Peyer's patch (tissue), 4 donors: ENCODE measurements at regions not wholly inside any gene's neighbourhood (a gene's known extent, or its start where the extent isn't known, plus 50 kb on each side); places are given as distances from the start of the nearest gene placed in this dataset.

ENCODE experiments used
- DNase-seq, 3 donors: peaks; one replicate each; pipeline ENCODE4 v3.0.0-alpha.2; 2017 to 2019
- H3K27ac ChIP-seq, 4 donors: fragments of 200-600 bp; sonication (generic); one replicate each; pipeline ENCODE4 v1.5.1; 2016 to 2019
- H3K27me3 ChIP-seq, 2 donors: fragments of 200-600 bp; sonication (generic); one replicate each; pipeline ENCODE4 v1.5.1; 2019
- H3K36me3 ChIP-seq, 3 donors: fragments of 200-600 bp; sonication (generic); one replicate each; pipeline ENCODE4 v1.5.1; 2016 to 2019
- H3K4me1 ChIP-seq, 4 donors: fragments of 200-600 bp; sonication (generic); one replicate each; pipeline ENCODE4 v1.5.1; 2016 to 2019
- H3K4me3 ChIP-seq, 4 donors: fragments of 200-600 bp; sonication (generic); 1 replicate in 3 of 4; 2 replicates in 1 of 4; pipeline ENCODE4 v1.5.1; 2016 to 2019; ENCODE audit warnings: mild to moderate bottlenecking in 1 of 4
- H3K9me3 ChIP-seq, 4 donors: fragments of 200-600 bp; sonication (generic); one replicate each; pipeline ENCODE4 v1.5.1; 2016 to 2019; ENCODE audit warnings: mild to moderate bottlenecking in 1 of 4
- POLR2A ChIP-seq, 2 donors: fragments of 450-650 bp; IDR thresholded peaks; one replicate each; pipeline ENCODE4 v1.5.1; 2017; ENCODE audit warnings: antibody characterized with exemption in 2 of 2, mild to moderate bottlenecking in 2 of 2, moderate library complexity in 2 of 2
- TF ChIP-seq, protein P1 (sequence below), 6 experiments: fragments of 450-650 bp in 4 of 6; fragments of 200-600 bp in 2 of 6; sonication (generic) in 1 of 6; IDR thresholded peaks; one replicate each; pipeline ENCODE4 v1.5.1; 2017 to 2019; ENCODE audit warnings: antibody characterized with exemption in 6 of 6, mild to moderate bottlenecking in 3 of 6, moderate library complexity in 1 of 6

DNA sequence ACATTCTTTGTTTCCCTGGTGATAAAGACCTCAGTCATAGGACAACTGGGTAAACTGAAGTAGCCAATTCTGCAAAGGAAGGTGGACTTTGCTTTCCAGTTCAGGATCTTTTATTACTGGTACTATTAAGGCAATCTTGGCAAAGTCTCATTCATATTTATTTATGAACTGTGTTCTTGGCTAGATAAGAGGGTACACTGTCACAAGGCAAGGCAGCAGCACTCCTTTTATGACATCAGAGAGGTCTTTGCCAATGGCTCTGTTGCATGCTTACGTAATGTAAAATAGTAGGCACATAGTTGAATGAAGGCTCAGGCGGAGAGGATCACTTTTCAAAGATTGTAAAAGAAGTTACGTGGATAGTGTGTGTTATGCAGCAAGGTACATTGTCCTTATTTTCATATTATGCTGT is 63.7 kb upstream of the PDK4 start:
- H3K27ac ChIP-seq, result peak overlapping the region in 2 of 4 donors; percentile 77 to 85
- peaks cover 0 to 5% (median 0%) of the 10 kb centered on the region in 4 donors for H3K4me1 ChIP-seq
- H3K36me3 ChIP-seq, result no peaks in the 10 kb centered on the region
- H3K9me3 ChIP-seq, result peaks cover 0 to 6% (median 0%) of the 10 kb centered on the region in 4 donors
- H3K27me3 ChIP-seq, result no peaks in the 10 kb centered on the region
- H3K4me3 ChIP-seq, result peak overlapping the region in 1 of 4 donors; percentile 30
- TF ChIP-seq, protein P1, sequence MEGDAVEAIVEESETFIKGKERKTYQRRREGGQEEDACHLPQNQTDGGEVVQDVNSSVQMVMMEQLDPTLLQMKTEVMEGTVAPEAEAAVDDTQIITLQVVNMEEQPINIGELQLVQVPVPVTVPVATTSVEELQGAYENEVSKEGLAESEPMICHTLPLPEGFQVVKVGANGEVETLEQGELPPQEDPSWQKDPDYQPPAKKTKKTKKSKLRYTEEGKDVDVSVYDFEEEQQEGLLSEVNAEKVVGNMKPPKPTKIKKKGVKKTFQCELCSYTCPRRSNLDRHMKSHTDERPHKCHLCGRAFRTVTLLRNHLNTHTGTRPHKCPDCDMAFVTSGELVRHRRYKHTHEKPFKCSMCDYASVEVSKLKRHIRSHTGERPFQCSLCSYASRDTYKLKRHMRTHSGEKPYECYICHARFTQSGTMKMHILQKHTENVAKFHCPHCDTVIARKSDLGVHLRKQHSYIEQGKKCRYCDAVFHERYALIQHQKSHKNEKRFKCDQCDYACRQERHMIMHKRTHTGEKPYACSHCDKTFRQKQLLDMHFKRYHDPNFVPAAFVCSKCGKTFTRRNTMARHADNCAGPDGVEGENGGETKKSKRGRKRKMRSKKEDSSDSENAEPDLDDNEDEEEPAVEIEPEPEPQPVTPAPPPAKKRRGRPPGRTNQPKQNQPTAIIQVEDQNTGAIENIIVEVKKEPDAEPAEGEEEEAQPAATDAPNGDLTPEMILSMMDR (IDR thresholded peaks at IDR 0.05), result no peak
- peak; percentile 46 to 84 for TF ChIP-seq POLR2A (IDR thresholded peaks at IDR 0.05)
- DNase-seq, result peak in 1 of 3 donors; percentile 71

GRCh38 chr7:95658676-95659075 is 62.4 kb upstream of the PDK4 start:
- peak in 2 of 3 donors; percentile 82 to 84 for DNase-seq
- no peak overlapping the region for H3K4me3 ChIP-seq
- peaks cover 0 to 5% (median 0%) of the 10 kb centered on the region in 4 donors for H3K4me1 ChIP-seq
- peak overlapping the region in 3 of 4 donors; percentile 49 to 81 (median 76) for H3K27ac ChIP-seq
- peaks cover 0 to 6% (median 0%) of the 10 kb centered on the region in 4 donors for H3K9me3 ChIP-seq
- H3K27me3 ChIP-seq, result no peaks in the 10 kb centered on the region
- TF ChIP-seq POLR2A (IDR thresholded peaks at IDR 0.05), result peak in 1 of 2 donors; percentile 54
- TF ChIP-seq, protein P1 (IDR thresholded peaks at IDR 0.05), result no peak
- H3K36me3 ChIP-seq, result no peaks in the 10 kb centered on the region

GRCh38 chr7:95649546-95649945 is 53.2 kb upstream of the PDK4 start:
- no peaks in the 10 kb centered on the region for H3K4me1 ChIP-seq
- TF ChIP-seq POLR2A (IDR thresholded peaks at IDR 0.05), result no peak
- TF ChIP-seq, protein P1 (IDR thresholded peaks at IDR 0.05), result no peak
- H3K9me3 ChIP-seq, result no peaks in the 10 kb centered on the region
- no peaks in the 10 kb centered on the region for H3K27me3 ChIP-seq
- no peak overlapping the region for H3K4me3 ChIP-seq
- DNase-seq, result no peak
- H3K36me3 ChIP-seq, result no peaks in the 10 kb centered on the region
- H3K27ac ChIP-seq, result no peak overlapping the region

DNA sequence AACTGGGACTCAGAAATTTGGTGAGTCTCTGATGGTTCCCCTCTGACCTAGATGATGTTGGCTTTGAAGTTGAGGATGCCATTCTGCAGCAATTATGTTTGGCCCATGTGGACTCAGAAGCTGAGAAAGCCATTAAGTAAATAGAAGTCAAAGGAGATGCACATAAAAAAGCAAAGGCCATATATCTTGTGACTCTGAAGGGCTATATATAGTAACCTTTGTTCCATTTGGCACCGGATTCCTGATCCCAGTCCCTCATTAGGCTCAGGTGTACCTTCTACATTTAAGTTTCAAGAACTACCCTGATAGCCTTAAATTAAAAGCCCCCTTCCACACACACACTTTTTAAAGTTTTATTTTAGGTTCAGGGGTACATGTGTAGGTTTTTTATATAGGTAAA is 50.0 kb upstream of the PDK4 start:
- Histone ChIP-seq H3K4me3 (no peak overlapping the region), H3K27ac (peak overlapping the region in 1 of 4 donors; percentile 8), H3K4me1 (no peaks in the 10 kb centered on the region), H3K27me3 (no peaks in the 10 kb centered on the region), H3K36me3 (no peaks in the 10 kb centered on the region), H3K9me3 (no peaks in the 10 kb centered on the region)
- TF ChIP-seq POLR2A (IDR thresholded peaks at IDR 0.05), result no peak
- DNase-seq, result no peak
